GM12878 (cell line): ENCODE measurements at regions not wholly inside any gene's neighbourhood (a gene's known extent, or its start where the extent isn't known, plus 50 kb on each side); places are given as distances from the start of the nearest gene placed in this dataset.

Experiments
- EZH2 ChIP-seq: IDR thresholded peaks from 2 replicates; pipeline ENCODE4 v1.6.1; 2012; ENCODE audit warnings: low read depth, mild to moderate bottlenecking, control low read depth, inconsistent platforms, low read length, borderline replicate concordance; ENCODE audit not compliant: control insufficient read depth
- FOXK2 ChIP-seq: fragments of 450-650 bp; IDR thresholded peaks from 2 replicates; pipeline ENCODE4 v1.6.1; 2017; ENCODE audit warnings: mild to moderate bottlenecking, moderate library complexity
- HDGF ChIP-seq: fragments of 450-650 bp; IDR thresholded peaks from 2 replicates; pipeline ENCODE4 v1.6.1; 2016; ENCODE audit warnings: antibody characterized with exemption
- JUNB ChIP-seq: IDR thresholded peaks from 2 replicates; pipeline ENCODE4 v1.6.1; 2016; ENCODE audit warnings: antibody characterized with exemption, mild to moderate bottlenecking
- NFYB ChIP-seq: IDR thresholded peaks from 2 replicates; pipeline ENCODE4 v1.6.1; 2011; ENCODE audit warnings: low read depth, mild to moderate bottlenecking, low read length, improper control_type of control experiment, moderate library complexity; ENCODE audit not compliant: insufficient read depth
- TARDBP ChIP-seq: IDR thresholded peaks from 2 replicates; pipeline ENCODE4 v1.6.1; 2016; ENCODE audit warnings: borderline replicate concordance
- YY1 ChIP-seq: IDR thresholded peaks from 2 replicates; pipeline ENCODE4 v1.6.1; 2011; ENCODE audit warnings: low read depth, mild to moderate bottlenecking, low read length

- TF ChIP-seq EZH2 (no peak), HDGF (no peak), FOXK2 (no peak), YY1 (no peak), JUNB (no peak), TARDBP (no peak), NFYB (no peak)
Observed at GRCh38 chr5:17839848-17840247, 205.6 kb downstream of the TAF11L14 start.
